Parathyroid adenoma (tissue), 2 donors: ENCODE measurements at regions not wholly inside any gene's neighbourhood (a gene's known extent, or its start where the extent isn't known, plus 50 kb on each side); places are given as distances from the start of the nearest gene placed in this dataset.

Experiments
- H2AFZ ChIP-seq: fragments of 300-600 bp; sonication (generic); one replicate; pipeline ENCODE4 v1.7.0; 2017; ENCODE audit warnings: antibody characterized with exemption, mild to moderate bottlenecking
- H3K27ac ChIP-seq: fragments of 300-600 bp; sonication (generic); one replicate; pipeline ENCODE4 v1.7.0; 2017
- H3K27me3 ChIP-seq: fragments of 300-600 bp; sonication (generic); one replicate; pipeline ENCODE4 v1.7.0; 2017; ENCODE audit warnings: low read length; ENCODE audit not compliant: control insufficient read depth, insufficient read depth
- H3K36me3 ChIP-seq: fragments of 300-600 bp; sonication (generic); one replicate; pipeline ENCODE4 v1.7.0; 2017; ENCODE audit warnings: low read length; ENCODE audit not compliant: control insufficient read depth, insufficient read depth
- H3K4me1 ChIP-seq: fragments of 300-600 bp; sonication (generic); one replicate; pipeline ENCODE4 v1.7.0; 2017; ENCODE audit warnings: control low read depth
- H3K4me2 ChIP-seq: fragments of 300-600 bp; sonication (generic); one replicate; pipeline ENCODE4 v1.7.0; 2017; ENCODE audit warnings: low read length
- H3K4me3 ChIP-seq: fragments of 300-600 bp; sonication (generic); one replicate; pipeline ENCODE4 v1.7.0; 2017; ENCODE audit warnings: low read depth, low read length
- H3K79me2 ChIP-seq: fragments of 300-600 bp; sonication (generic); one replicate; pipeline ENCODE4 v1.7.0; 2017; ENCODE audit warnings: control low read depth
- H3K9ac ChIP-seq: fragments of 300-600 bp; sonication (generic); one replicate; pipeline ENCODE4 v1.7.0; 2017; ENCODE audit warnings: mild to moderate bottlenecking
- H3K9me3 ChIP-seq: fragments of 300-600 bp; sonication (generic); one replicate; pipeline ENCODE4 v1.7.0; 2017; ENCODE audit warnings: low read length; ENCODE audit not compliant: control insufficient read depth
- CTCF ChIP-seq: fragments of 300-600 bp; sonication (generic); IDR thresholded peaks from one replicate; pipeline ENCODE4 v1.7.0; 2017; ENCODE audit warnings: antibody characterized with exemption, mild to moderate bottlenecking
- donor health status: primary hyperparathyroidism.

GRCh38 chr21:43313221-43313938 is 113.6 kb downstream of the SIK1 start:
- H3K9me3 ChIP-seq: no peaks in the 10 kb centered on the region
- H3K27ac ChIP-seq: no peak overlapping the region
- H3K4me3 ChIP-seq: no peak overlapping the region
- H3K9ac ChIP-seq: no peak overlapping the region
- H2AFZ ChIP-seq: no peak overlapping the region
- no peak overlapping the region for H3K4me2 ChIP-seq
- TF ChIP-seq CTCF: no peak
- H3K4me1 ChIP-seq: no peaks in the 10 kb centered on the region
- H3K79me2 ChIP-seq: no peaks in the 10 kb centered on the region
- H3K36me3 ChIP-seq: no peaks in the 10 kb centered on the region
- H3K27me3 ChIP-seq: no peaks in the 10 kb centered on the region

GRCh38 chr21:43312751-43313169 is 114.2 kb downstream of the SIK1 start:
- Histone ChIP-seq H3K4me1 (no peaks in the 10 kb centered on the region), H2AFZ (no peak overlapping the region), H3K4me2 (no peak overlapping the region), H3K36me3 (no peaks in the 10 kb centered on the region), H3K27me3 (no peaks in the 10 kb centered on the region), H3K9me3 (no peaks in the 10 kb centered on the region), H3K9ac (no peak overlapping the region), H3K79me2 (no peaks in the 10 kb centered on the region), H3K4me3 (no peak overlapping the region), H3K27ac (no peak overlapping the region)
- TF ChIP-seq CTCF: no peak

GRCh38 chr21:43312011-43312410 is 114.9 kb downstream of the SIK1 start:
- Histone ChIP-seq H3K27me3 (no peaks in the 10 kb centered on the region), H3K9me3 (no peaks in the 10 kb centered on the region), H3K36me3 (no peaks in the 10 kb centered on the region), H2AFZ (no peak overlapping the region), H3K79me2 (no peaks in the 10 kb centered on the region), H3K4me3 (no peak overlapping the region), H3K27ac (no peak overlapping the region), H3K4me1 (no peaks in the 10 kb centered on the region), H3K4me2 (no peak overlapping the region), H3K9ac (no peak overlapping the region)
- TF ChIP-seq CTCF: no peak

GRCh38 chr21:43311301-43311817 is 115.6 kb downstream of the SIK1 start:
- no peaks in the 10 kb centered on the region for H3K79me2 ChIP-seq
- H3K27ac ChIP-seq: no peak overlapping the region
- H2AFZ ChIP-seq: no peak overlapping the region
- H3K27me3 ChIP-seq: no peaks in the 10 kb centered on the region
- H3K4me1 ChIP-seq: no peaks in the 10 kb centered on the region
- no peak for TF ChIP-seq CTCF
- H3K9ac ChIP-seq: no peak overlapping the region
- H3K9me3 ChIP-seq: no peaks in the 10 kb centered on the region
- H3K36me3 ChIP-seq: no peaks in the 10 kb centered on the region
- no peak overlapping the region for H3K4me3 ChIP-seq
- no peak overlapping the region for H3K4me2 ChIP-seq

- Histone ChIP-seq H3K27ac (no peak overlapping the region), H2AFZ (no peak overlapping the region), H3K79me2 (no peaks in the 10 kb centered on the region), H3K36me3 (no peaks in the 10 kb centered on the region), H3K9me3 (no peaks in the 10 kb centered on the region), H3K9ac (no peak overlapping the region), H3K4me2 (no peak overlapping the region), H3K27me3 (no peaks in the 10 kb centered on the region), H3K4me1 (no peaks in the 10 kb centered on the region), H3K4me3 (no peak overlapping the region)
- TF ChIP-seq CTCF: no peak
Observed at GRCh38 chr21:43308815-43309283, 118.1 kb downstream of the SIK1 start.
